CD4-positive, alpha-beta memory T cell (primary cell): ENCODE measurements at regions not wholly inside any gene's neighbourhood (a gene's known extent, or its start where the extent isn't known, plus 50 kb on each side); places are given as distances from the start of the nearest gene placed in this dataset.

Experiments
- CTCF ChIA-PET: fragments of 350-600 bp; sonication (Branson Sonifier 250); formaldehyde crosslinking; loops from one replicate; lab custom pipeline; 2021; ENCODE audit warnings: inconsistent platforms; ENCODE audit not compliant: partially characterized antibody; lab: Charles Lee
- POLR2A ChIA-PET: fragments of 350-600 bp; sonication (Branson Sonifier 250); formaldehyde crosslinking; loops from one replicate; lab custom pipeline; 2021; ENCODE audit not compliant: partially characterized antibody; lab: Charles Lee
- DNase-seq, 5 donors: peaks; one replicate each; pipeline versions ENCODE4 v3.0.0 to v3.0.0-alpha.2; 2020 to 2022; ENCODE audit warnings: mixed read lengths in 1 of 5
- H3K27ac ChIP-seq: one replicate; pipeline ENCODE4 v1.7.0; 2013; ENCODE audit warnings: low read depth, low read length
- H3K27me3 ChIP-seq: 2 replicates; pipeline ENCODE4 v1.7.0; 2013; ENCODE audit warnings: mild to moderate bottlenecking, low read length, moderate library complexity; ENCODE audit not compliant: insufficient read depth
- H3K36me3 ChIP-seq: 2 replicates; pipeline ENCODE4 v1.7.0; 2013; ENCODE audit warnings: mild to moderate bottlenecking, low read length, moderate library complexity; ENCODE audit not compliant: insufficient read depth
- H3K4me1 ChIP-seq: 2 replicates; pipeline ENCODE4 v1.7.0; 2013; ENCODE audit warnings: mild to moderate bottlenecking, low read length, moderate library complexity; ENCODE audit not compliant: insufficient read depth
- H3K4me3 ChIP-seq, 2 donors: one replicate each; pipeline ENCODE4 v1.7.0; 2013; ENCODE audit warnings: low read length in 2 of 2, mild to moderate bottlenecking in 1 of 2
- H3K9me3 ChIP-seq, 2 donors: one replicate each; pipeline ENCODE4 v1.7.0; 2013; ENCODE audit warnings: low read length in 2 of 2, control low read depth in 1 of 2; ENCODE audit not compliant: control insufficient read depth in 1 of 2
- H3K27ac Mint-ChIP-seq, 7 donors: one replicate each; pipeline ENCODE4 v1.8.0; 2020 to 2021; ENCODE audit warnings: mixed read lengths in 7 of 7, mild to moderate bottlenecking in 6 of 7, inconsistent platforms in 3 of 7, moderate library complexity in 3 of 7
- H3K27me3 Mint-ChIP-seq, 2 donors: one replicate each; pipeline ENCODE4 v1.8.0; 2020 to 2021; ENCODE audit warnings: mixed read lengths in 2 of 2
- H3K36me3 Mint-ChIP-seq, 2 donors: one replicate each; pipeline ENCODE4 v1.8.0; 2020 to 2021; ENCODE audit warnings: mixed read lengths in 2 of 2, inconsistent platforms in 1 of 2, mild to moderate bottlenecking in 1 of 2
- H3K4me1 Mint-ChIP-seq, 4 donors: one replicate each; pipeline ENCODE4 v1.8.0; 2020 to 2021; ENCODE audit warnings: mixed read lengths in 4 of 4, mild to moderate bottlenecking in 1 of 4
- H3K4me3 Mint-ChIP-seq, 8 donors: one replicate each; pipeline ENCODE4 v1.8.0; 2020 to 2021; ENCODE audit warnings: mixed read lengths in 8 of 8, mild to moderate bottlenecking in 7 of 8, moderate library complexity in 6 of 8, inconsistent platforms in 3 of 8
- H3K9me3 Mint-ChIP-seq, 8 donors: one replicate each; pipeline ENCODE4 v1.8.0; 2020 to 2021; ENCODE audit warnings: mixed read lengths in 8 of 8, mild to moderate bottlenecking in 5 of 8, inconsistent platforms in 3 of 8, moderate library complexity in 1 of 8
- intact Hi-C: fragments of 100-400 bp; cut with micrococcal nuclease; formaldehyde crosslinking; loops from one replicate; pipeline ENCODE4 v1.15.1; 2023

DNA sequence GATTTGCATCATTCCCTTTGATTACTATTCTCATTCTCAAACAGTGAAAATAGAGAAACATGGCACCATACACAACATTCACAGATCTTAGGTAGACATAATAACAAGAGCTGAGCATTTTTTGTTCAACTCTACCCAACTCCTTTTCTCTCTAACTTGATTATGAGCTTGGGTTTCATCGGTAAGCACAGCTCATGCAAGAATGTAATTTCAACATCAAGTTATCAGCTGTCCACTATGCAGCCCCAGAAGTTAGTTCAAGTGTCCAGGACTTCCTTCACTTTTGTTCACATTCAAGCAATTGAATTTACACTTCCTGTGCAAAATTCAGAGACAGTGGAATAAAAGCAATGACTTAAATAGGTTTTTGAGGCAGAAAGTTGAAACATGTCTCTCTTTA lies 297.7 kb upstream of the SASH1 start:
- peaks cover 0 to 1% of the 10 kb centered on the region in 2 donors for H3K27me3 Mint-ChIP-seq

GRCh38 chr6:148053209-148053608 lies 289.4 kb upstream of the SASH1 start:
- no peaks in the 10 kb centered on the region for H3K4me1 ChIP-seq
- DNase-seq, result no peak
- intact Hi-C loops, result no loop called here
- ChIA-PET POLR2A (no interaction called here), CTCF (no interaction called here)
- no peak overlapping the region for H3K27ac ChIP-seq
- Mint-ChIP-seq H3K9me3 (peaks cover 0 to 11% (median 4%) of the 10 kb centered on the region in 8 donors), H3K36me3 (no peaks in the 10 kb centered on the region), H3K27ac (no peak overlapping the region), H3K4me3 (no peak overlapping the region), H3K4me1 (no peaks in the 10 kb centered on the region), H3K27me3 (no peaks in the 10 kb centered on the region)
- no peak overlapping the region for H3K4me3 ChIP-seq
- H3K27me3 ChIP-seq, result no peaks in the 10 kb centered on the region
- H3K36me3 ChIP-seq, result no peaks in the 10 kb centered on the region
- H3K9me3 ChIP-seq, result no peaks in the 10 kb centered on the region

More for the DNA sequence above, 297.7 kb upstream of the SASH1 start:
- POLR2A ChIA-PET, result no interaction called here
- DNase-seq, result no peak
- H3K27ac Mint-ChIP-seq, result no peak overlapping the region
- Histone ChIP-seq H3K27ac (no peak overlapping the region), H3K9me3 (no peaks in the 10 kb centered on the region), H3K4me3 (no peak overlapping the region), H3K4me1 (no peaks in the 10 kb centered on the region), H3K27me3 (no peaks in the 10 kb centered on the region), H3K36me3 (no peaks in the 10 kb centered on the region)
- H3K36me3 Mint-ChIP-seq, result no peaks in the 10 kb centered on the region
- H3K9me3 Mint-ChIP-seq, result peaks cover 0 to 7% (median 3%) of the 10 kb centered on the region in 8 donors
- CTCF ChIA-PET, result no interaction called here
- intact Hi-C loops, result no loop called here
- no peak overlapping the region for H3K4me3 Mint-ChIP-seq
- no peaks in the 10 kb centered on the region for H3K4me1 Mint-ChIP-seq

- CTCF ChIA-PET, result no interaction called here
- Histone ChIP-seq H3K9me3 (no peaks in the 10 kb centered on the region), H3K36me3 (no peaks in the 10 kb centered on the region), H3K27me3 (no peaks in the 10 kb centered on the region), H3K4me3 (no peak overlapping the region), H3K4me1 (no peaks in the 10 kb centered on the region), H3K27ac (no peak overlapping the region)
- no peak overlapping the region for H3K27ac Mint-ChIP-seq
- no peaks in the 10 kb centered on the region for H3K4me1 Mint-ChIP-seq
- DNase-seq, result no peak
- POLR2A ChIA-PET, result no interaction called here
- H3K4me3 Mint-ChIP-seq, result no peak overlapping the region
- H3K9me3 Mint-ChIP-seq, result peaks cover 0 to 11% (median 5%) of the 10 kb centered on the region in 8 donors
- H3K36me3 Mint-ChIP-seq, result no peaks in the 10 kb centered on the region
- intact Hi-C loops, result no loop called here
- H3K27me3 Mint-ChIP-seq, result no peaks in the 10 kb centered on the region
Observed at GRCh38 chr6:148053796-148054195, 288.8 kb upstream of the SASH1 start.

GRCh38 chr6:148054219-148054618 lies 288.4 kb upstream of the SASH1 start:
- no peaks in the 10 kb centered on the region for H3K27me3 ChIP-seq
- H3K9me3 ChIP-seq, result no peaks in the 10 kb centered on the region
- no peaks in the 10 kb centered on the region for H3K36me3 ChIP-seq
- no peaks in the 10 kb centered on the region for H3K4me1 ChIP-seq
- Mint-ChIP-seq H3K36me3 (no peaks in the 10 kb centered on the region), H3K4me1 (no peaks in the 10 kb centered on the region), H3K4me3 (no peak overlapping the region), H3K27me3 (no peaks in the 10 kb centered on the region), H3K27ac (no peak overlapping the region), H3K9me3 (peaks cover 2 to 16% (median 8%) of the 10 kb centered on the region in 8 donors)
- H3K4me3 ChIP-seq, result no peak overlapping the region
- POLR2A ChIA-PET, result no interaction called here
- H3K27ac ChIP-seq, result no peak overlapping the region
- DNase-seq, result no peak
- CTCF ChIA-PET, result no interaction called here
- intact Hi-C loops, result no loop called here

DNA sequence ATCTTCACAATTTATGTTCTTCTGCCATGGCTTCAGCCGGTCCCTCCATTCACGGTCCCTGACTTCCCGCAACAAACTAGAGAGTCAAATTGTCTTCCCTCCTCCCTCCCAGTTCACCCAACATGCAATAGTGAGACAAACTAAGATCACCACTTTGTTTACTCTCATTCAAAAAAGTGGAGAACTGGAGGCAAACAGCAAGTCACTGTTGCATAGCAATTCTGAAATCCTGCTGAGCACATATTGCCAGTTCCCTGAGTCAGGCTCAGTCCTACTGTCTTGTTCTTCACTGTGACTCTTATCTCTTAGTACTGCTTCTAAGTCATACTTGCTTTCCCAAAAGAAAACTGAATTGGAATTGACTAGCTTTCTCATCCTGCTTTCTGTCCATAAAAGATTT lies 287.2 kb upstream of the SASH1 start:
- Mint-ChIP-seq H3K4me1 (no peaks in the 10 kb centered on the region), H3K27ac (no peak overlapping the region), H3K4me3 (no peak overlapping the region), H3K36me3 (no peaks in the 10 kb centered on the region), H3K9me3 (peaks cover 2 to 21% (median 11%) of the 10 kb centered on the region in 8 donors), H3K27me3 (no peaks in the 10 kb centered on the region)
- H3K9me3 ChIP-seq, result no peaks in the 10 kb centered on the region
- POLR2A ChIA-PET, result no interaction called here
- no peak for DNase-seq
- H3K27me3 ChIP-seq, result no peaks in the 10 kb centered on the region
- H3K4me1 ChIP-seq, result no peaks in the 10 kb centered on the region
- H3K4me3 ChIP-seq, result no peak overlapping the region
- no peaks in the 10 kb centered on the region for H3K36me3 ChIP-seq
- intact Hi-C loops, result no loop called here
- no peak overlapping the region for H3K27ac ChIP-seq
- CTCF ChIA-PET, result no interaction called here

GRCh38 chr6:148059869-148060268 lies 282.8 kb upstream of the SASH1 start:
- peaks cover 2 to 48% (median 22%) of the 10 kb centered on the region in 8 donors for H3K9me3 Mint-ChIP-seq
- H3K27me3 Mint-ChIP-seq, result no peaks in the 10 kb centered on the region
- intact Hi-C loops, result no loop called here
- H3K9me3 ChIP-seq, result no peaks in the 10 kb centered on the region
- H3K27ac ChIP-seq, result no peak overlapping the region
- POLR2A ChIA-PET, result no interaction called here
- no peak overlapping the region for H3K4me3 Mint-ChIP-seq
- H3K27me3 ChIP-seq, result no peaks in the 10 kb centered on the region
- H3K4me1 Mint-ChIP-seq, result no peaks in the 10 kb centered on the region
- no peak for DNase-seq
- H3K36me3 Mint-ChIP-seq, result no peaks in the 10 kb centered on the region
- H3K27ac Mint-ChIP-seq, result no peak overlapping the region
- H3K4me1 ChIP-seq, result no peaks in the 10 kb centered on the region
- no peak overlapping the region for H3K4me3 ChIP-seq
- CTCF ChIA-PET, result no interaction called here
- H3K36me3 ChIP-seq, result no peaks in the 10 kb centered on the region

- no peaks in the 10 kb centered on the region for H3K27me3 ChIP-seq
- intact Hi-C loops, result no loop called here
- no peak for DNase-seq
- Mint-ChIP-seq H3K9me3 (peaks cover 0 to 33% (median 14%) of the 10 kb centered on the region in 8 donors), H3K27ac (peak overlapping the region in 1 of 7 donors; percentile 28), H3K27me3 (no peaks in the 10 kb centered on the region), H3K36me3 (no peaks in the 10 kb centered on the region), H3K4me3 (no peak overlapping the region), H3K4me1 (no peaks in the 10 kb centered on the region)
- ChIA-PET CTCF (no interaction called here), POLR2A (no interaction called here)
- H3K36me3 ChIP-seq, result no peaks in the 10 kb centered on the region
- H3K4me1 ChIP-seq, result no peaks in the 10 kb centered on the region
- no peak overlapping the region for H3K4me3 ChIP-seq
- no peak overlapping the region for H3K27ac ChIP-seq
- no peaks in the 10 kb centered on the region for H3K9me3 ChIP-seq
Observed at GRCh38 chr6:148064406-148065134, 278.1 kb upstream of the SASH1 start.
